IPS-NIHi11 (cell line): ENCODE measurements at regions not wholly inside any gene's neighbourhood (a gene's known extent, or its start where the extent isn't known, plus 50 kb on each side); places are given as distances from the start of the nearest gene placed in this dataset.

Experiments
- DNase-seq: peaks from one replicate; pipeline ENCODE4 v3.0.0; 2012; ENCODE audit warnings: mixed read lengths, low spot score

DNA sequence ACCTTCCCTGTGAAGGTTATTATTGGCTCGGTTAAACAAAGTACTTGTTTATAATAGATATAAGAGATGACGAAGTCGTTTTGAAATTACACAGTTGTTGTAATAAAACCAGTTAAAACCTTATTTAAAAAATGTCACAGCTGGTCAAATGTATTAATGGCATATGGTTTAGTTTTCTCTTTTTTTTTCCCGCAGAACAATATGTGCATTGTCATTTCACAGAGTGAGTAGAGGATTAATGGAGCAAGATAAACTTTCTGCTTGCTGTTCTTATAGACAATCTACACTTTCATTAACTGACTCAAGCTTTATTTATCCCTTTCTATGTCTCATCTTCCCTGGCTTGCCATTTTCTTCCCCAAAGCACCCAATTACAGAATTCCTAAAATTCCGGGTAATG, 404.3 kb upstream of the NPVF start:
- DNase-seq, result no peak

DNA sequence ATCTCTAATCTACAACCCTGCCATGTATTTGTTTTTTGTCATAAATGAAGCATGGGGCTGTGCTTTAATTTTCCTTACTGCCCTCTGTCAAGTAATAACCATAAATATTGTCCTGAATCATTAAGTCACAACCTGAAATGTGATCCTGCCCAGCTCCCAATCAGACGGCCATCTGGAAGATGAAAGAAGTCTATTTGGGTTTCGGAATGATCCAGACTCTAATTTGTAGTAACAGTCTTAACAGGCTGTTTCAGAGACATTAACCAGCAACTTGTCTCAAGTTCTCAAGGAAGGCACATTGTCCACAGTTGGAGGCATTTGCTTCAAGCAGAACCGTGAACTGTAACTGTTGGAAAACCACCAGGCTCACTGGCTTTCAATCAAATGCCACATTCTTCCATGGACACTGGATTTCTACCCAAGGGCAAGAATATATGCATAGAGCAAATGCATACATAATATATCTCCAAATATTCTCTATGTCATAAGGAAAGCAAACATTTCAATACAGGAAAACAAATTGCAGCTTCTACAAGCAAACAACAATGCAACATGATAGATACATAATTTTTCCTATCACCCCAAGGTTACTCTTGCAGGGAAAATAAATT, 405.2 kb upstream of the NPVF start:
- DNase-seq, result no peak

DNA sequence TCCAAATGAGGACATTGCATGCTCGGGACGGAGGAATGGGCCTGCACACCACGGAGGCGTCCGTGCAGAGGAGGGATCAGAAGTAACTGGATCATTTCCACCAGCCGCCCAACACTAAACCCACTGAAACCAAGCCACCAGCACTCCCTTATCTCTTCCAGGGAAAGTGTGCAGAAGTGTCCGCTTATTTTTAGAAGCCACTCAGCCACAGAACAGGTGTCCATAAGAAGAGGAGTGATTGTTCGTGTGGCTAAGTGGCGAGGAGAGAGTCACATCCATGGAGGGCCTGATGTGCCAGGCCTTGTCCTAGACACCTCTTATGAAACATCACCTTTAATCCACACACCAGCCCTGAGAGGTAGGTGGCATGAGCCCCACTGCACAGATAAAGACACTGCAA, 407.9 kb upstream of the NPVF start:
- DNase-seq, result no peak

DNA sequence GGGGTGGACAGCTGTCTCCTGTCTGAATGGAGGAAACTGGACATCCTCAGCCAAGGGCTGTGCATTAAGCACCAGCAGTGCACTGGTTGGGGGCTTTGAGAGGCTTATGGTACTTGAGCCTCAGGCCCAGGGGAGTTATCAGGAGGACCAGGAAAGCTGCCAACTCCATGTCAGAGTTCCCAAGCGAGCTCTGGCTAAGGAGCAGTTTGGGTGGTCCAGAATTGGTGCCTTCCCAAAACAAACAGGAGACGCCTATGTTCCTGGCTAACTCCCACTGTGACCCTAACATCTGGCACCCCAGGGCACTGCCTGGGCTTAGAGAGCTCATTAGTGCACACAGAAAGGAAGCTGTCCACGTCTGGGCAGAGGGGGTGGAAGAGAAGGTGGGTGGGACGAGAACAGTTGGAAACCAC, 408.6 kb upstream of the NPVF start:
- no peak for DNase-seq

DNA sequence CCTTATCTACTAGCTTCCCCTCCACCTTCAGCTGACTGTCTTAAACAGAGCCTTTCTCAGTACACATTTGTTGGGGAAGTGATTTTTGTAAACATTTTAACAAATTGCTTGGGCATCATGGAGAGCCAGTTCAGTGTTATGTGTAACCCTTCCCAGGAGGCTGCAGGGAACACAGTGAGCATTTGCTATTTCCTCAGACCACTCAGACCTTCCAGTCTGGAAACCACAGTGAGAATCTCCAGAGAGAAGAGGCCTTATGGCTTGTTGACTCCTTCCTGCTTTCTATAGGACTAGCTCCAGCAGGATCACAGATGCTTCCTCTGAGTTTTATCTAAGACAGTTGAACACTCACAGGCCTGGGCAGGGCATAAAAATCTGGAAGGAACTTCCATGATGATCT, 409.8 kb upstream of the NPVF start:
- no peak for DNase-seq

DNA sequence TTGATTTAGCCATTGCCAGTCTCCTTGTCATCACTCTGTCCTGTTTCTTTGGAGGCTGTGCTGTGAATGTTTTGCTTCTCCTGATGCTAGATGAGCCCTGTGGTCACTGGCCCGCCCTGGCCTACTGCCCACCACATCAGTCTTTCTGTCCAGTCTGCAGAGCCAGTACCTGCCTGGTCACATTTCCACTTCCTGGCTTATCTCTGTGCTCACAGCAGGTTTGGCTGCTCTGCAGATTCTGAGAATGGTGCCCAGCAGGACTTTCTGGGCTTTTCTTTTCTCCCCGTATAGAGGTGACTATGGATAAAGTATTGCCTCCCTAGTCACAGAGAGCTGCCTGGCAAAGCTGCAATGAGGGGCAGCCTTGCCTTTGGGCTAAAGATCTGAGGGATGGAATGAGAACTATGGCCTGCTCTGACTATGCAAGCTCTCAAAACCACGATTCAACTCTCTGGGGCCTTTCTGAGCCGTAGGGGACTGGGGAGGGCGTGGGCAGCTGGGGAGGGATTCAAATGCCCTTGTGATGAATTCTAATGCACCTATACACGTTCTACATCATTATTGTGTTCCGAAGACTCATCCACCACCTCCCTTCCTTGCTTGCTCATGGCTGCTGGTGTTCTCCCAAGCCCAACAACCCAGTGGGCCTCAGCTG, 410.4 kb upstream of the NPVF start:
- DNase-seq, result no peak

DNA sequence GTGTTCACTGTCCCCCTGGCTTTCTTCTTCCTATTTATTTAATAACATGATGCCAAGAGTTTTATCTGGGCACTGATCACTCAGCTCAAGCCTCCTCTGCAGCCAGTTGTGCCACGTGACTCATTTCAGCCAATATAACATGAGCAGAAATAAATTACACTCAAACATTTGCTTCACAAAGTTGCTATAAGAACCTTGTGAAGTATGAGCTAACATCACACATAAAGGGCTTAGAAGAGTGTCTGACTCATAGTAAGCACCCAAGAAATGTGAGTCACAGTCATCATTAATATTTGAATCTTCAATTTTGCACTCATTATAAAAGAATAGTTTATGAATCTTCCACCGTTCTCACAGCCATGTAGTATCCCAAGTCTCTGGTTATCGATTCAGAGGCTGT, 414.6 kb upstream of the NPVF start:
- DNase-seq, result no peak

DNA sequence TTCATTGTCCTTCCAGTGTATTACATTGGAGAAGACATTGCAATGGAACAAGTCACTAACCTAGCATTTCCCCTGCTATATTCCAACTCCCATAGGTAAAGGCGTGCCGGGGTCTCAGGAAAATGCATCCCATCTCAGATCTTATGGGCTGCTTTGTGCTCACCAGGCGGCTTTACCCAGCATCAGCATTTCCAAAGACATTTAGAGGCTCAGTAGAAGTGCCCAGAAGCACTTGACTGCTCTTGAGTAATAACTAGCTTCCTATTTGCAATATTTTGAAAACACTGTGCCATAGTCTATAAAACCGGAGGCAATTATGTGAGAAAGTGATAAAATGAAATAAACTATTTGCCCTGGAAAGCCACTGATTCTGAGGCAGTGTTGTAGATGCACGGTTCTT, 415.0 kb upstream of the NPVF start:
- DNase-seq, result no peak

DNA sequence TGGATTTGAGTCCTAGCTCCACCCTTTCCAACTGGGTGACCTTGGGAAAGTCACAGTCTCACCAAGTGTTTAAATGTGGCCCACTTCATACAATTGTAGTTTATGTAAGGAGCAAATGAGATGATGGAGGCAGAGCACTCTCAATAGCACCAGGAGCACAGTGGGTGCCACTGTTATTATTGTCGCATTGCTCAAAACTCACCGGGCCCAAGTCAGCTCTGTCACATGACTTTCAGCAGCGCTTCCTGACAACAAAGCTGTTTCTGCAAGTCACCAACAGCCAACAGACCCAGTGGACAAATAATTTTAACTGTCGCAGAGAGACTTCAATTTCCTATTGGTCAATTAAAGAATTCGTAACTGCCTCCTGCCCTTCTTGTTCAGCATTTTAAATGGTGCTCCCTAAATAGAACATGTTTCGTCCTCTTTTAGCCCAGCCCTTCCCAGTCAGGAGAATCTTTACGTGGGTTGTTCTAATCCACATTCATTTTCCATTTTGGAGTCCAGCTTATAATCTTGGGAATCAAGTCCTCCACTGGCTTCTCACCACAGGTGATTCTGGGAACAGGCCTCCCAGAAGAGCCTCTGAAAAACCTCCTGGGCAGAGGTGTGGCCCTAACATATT, 415.6 kb upstream of the NPVF start:
- no peak for DNase-seq

DNA sequence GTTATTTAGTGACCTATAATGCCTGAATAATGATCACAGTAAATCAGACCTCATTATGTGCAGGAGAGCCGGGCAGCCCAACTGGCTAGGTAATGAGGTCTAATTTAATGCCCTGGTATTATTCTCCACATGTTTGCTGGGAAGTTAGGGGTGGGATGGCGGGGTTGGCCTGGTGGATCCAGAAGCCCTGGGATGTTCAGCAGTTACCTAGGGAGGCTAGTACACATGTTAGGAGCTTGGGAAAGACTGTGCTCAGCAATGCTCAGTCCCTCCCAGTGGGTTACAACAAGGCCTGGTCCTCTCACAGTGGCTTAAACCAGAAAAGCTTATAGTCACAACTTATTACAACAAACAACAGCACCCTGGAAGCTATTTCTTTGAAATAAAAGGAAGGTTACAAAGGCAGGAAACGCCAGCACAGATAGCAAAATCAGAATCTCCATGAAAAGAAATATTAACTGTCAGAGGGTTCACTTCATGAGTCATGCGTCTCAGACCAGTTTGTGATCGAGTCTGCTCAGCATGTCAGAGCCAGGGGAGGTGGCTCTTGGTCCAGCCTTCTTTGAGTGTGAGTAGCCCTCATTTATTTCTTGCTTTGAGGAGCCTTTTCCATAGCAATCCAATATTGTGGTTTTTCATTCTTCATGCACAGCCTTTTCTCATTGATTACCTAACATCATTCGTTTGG, 418.6 kb upstream of the NPVF start:
- no peak for DNase-seq

DNA sequence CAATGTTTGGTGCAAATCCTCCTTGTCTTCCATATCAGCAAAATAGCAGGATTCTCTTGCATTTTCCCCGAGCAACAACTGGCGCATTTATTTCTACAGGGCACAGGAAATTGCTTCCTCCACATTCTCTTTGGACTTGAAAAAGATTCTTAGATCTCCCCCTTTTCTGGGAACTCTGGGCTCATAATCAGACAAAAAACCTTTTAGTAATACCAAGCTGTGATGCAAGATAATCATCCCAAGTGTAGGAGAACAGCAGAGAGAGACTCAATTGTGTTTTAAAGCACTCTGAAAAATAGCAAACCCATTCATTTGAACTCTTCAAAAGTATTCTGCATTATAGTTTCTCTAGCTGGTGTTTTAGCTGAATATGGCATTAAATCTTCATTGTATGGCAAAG, 419.6 kb upstream of the NPVF start:
- no peak for DNase-seq

DNA sequence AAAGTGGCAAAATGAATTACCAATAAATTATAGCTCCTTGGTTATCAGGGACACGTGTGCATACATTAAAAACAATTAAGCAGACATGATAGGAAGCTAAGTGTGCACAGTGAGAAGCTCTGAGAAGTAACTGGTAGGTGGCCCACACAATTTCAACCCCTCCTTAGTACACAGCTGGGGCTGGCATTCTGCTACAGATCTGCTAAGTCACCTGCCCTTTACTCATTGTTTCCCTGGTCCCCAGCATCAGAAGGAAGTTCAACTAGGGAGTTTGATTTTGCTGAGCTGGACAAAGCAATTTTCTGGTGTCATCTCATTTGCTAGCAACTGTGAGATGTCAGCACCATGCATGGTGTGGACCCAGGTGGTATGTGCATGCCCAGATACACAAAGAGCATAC, 424.1 kb upstream of the NPVF start:
- no peak for DNase-seq

DNA sequence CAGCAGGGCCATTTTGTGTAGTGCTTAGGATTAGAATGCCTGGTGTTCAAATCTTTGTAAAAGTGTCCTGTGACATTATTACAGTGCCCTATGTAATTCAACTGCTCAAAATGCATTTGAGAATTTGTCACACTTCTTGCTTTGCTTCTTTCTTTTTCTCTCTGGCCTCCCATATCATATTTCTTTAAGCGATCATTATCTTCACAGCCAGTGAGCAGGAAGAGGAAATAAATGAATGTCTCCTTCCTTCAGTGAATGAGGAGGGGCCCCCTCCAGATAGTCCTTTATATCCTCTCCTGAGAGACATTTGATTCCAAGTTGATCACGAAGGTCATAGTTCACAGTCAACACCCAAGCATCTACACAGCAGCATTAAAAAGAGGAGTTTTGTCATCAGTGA, 425.1 kb upstream of the NPVF start:
- no peak for DNase-seq

DNA sequence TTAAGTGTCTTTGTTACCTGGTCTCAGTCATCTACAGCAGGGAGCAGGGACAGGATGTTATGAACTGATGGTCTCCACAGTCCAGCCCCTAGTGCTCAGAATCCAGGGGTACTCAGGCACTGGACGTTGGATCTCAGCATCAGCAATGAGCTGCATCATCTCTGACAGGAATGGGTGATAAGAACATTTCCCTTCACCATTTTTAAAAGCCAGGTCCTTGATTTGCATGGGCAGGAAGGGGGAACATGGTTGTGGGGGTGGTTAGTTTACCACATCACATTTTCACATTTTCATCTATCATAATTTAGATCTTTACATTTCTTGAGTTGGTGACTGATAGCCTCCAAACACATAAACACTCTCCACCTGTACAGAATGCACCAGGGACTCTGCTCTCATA, 427.8 kb upstream of the NPVF start:
- no peak for DNase-seq

DNA sequence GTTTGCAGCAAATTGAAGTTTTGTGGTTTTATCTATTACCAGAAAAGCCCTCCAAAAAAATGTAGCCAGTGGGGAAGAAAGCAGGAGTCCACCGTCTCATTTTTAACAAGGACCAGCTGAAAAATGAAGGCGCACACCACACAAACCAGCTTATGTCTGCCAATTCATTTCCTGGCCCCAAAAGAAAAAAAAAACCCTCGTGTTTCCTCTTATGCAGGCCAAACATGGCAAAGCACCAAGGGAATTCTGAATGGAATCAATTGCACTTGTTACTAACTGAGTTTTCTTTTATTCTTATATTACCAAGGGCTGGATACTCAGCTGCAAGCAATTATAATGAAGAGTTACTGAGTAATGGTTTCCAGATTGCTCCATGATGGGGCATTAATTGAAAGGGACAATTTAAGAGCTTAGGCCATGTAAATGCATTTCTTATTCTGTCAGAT, 428.3 kb upstream of the NPVF start:
- DNase-seq, result no peak

DNA sequence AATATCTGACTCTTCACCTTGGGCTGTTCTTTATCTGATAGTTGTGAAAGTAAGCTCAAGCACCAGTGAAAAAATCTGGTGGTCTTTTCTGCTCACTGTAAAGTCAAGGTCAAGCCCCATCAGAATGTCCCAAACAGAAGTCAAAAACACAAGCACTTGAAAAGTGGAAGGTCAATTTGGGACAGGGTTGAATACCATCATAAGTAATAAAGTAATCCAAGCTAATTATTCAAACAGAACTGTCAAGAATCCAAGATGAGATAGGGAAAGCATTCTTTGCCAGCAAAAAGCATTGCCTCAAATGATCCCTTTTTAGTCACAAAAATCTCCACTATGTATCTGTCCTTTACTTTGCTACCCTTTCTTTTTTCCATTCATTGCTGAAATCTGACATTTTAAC, 430.1 kb upstream of the NPVF start:
- DNase-seq, result no peak

DNA sequence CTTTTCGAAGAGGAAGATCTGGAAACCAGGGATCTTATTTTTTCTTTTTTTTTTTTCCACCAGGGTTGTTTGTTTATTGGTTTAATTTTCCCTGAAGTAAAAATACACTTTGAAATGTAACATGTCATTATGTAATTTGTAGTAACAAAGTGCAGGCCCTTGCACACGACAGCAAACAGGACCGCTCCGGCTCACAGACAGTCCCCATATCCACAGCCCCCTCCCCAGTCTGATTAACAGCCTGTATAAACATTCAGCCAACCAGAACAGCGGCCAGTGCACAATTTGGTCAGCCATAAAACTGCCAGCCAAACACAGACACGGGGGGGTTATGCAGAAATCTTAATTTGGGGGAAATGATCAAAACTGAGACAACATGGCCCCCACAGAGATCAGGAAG, 431.6 kb upstream of the NPVF start:
- no peak for DNase-seq

DNA sequence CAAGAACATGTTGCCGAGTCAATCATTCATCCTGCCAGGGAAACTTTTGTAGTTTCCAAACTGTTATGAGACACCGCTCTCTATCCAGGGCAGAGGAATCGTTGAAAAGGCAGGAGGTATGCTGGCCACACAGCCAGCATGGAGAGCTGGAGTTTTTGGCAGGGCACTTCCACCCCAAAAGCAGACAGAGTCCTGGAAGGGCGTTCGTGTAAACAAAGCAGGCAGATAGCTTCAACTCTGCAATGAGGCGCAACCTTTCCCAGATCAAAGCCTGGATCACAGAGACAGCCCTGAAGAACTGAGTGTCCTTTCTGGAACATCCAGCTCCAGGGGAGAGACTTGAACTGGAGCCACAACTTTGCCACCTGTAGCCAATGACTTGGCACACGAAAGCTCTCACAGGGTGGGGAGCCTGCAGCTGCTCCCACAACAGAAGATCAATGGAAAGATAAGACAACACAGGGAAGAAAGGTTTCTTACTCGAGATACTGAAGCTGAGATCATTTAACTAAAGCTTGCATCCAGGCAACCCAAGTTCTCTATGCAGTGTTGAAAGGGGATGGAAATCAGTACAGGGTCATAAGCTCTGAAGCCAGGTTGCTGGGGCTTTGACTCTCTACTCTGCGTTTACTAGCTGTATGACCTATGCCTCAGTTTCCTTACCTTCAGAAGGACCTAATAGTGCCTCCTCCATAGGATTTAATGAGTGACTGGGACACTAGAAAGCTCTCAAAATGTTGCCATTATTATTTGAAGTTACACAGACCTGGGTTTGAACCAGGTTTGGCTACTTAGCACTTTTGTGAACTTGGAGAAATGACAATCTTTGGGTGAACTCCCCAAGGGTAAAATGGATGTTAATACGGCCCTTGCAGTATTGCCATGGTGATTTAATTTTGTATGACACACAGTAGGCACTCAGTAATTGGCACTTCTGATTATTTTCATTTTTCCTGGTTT, 434.8 kb upstream of the NPVF start:
- DNase-seq, result no peak

DNA sequence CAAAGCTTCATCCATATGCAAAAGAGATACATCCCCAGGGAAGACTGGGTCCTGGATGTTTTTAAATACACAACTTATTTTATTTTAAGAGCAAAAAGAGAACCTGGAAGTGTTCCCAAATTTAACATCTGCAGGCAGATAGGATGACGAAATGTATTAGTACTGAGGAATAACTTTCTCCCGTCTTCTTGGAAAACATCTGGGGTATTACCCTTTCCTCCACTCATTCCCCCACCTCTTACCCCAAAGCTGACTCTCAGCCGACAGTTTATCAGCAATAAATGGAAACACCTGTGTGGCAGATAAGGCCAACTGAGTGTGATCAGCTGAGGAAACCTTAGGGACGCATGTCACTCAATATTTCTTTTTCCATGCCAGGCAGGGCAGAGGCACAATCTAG, 435.6 kb upstream of the NPVF start:
- DNase-seq, result no peak

DNA sequence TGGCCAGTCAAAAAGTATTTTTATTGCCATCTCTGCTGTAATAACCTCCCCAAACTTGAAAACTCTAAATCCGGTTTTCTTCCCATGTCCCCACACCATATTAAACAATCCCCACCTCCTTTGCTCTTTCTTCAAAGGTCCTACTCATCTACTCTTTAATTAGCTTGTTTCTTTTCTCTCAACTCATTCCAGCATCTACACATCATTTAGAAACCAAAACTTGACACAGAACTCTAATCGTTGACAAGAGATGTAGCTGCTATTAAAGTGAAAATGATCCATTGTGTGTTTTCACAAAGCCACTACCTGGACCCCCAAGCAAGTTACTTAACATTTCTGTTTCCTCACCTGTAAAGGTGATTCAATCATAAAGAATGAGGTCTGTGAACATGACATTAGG, 436.3 kb upstream of the NPVF start:
- DNase-seq, result no peak

DNA sequence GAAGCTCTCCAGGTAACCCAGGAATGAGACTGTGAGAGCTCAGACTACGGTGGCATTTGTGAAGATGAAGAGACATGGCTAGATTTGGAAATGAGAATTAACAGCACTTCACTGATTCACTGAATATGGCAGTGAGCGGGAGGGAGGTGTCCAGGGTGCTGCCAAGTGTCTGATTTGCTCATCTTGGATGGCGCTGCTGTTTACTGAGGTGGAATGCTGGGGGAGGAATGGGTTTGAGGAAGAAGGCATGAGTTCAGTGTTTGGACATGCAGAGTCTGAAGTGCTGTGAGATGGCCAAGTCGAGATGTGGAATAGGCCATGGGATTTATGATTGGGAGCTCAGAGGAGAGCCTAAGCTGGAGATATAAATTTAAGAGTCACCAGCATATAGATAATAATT, 437.1 kb upstream of the NPVF start:
- DNase-seq, result no peak
